ENCODE measurements at regions not wholly inside any gene's neighbourhood (a gene's known extent, or its start where the extent isn't known, plus 50 kb on each side); places are given as distances from the start of the nearest gene placed in this dataset.

- no peak for TF ChIP-seq CTCF (IDR thresholded peaks at IDR 0.05 in 4 of 5, conservative IDR thresholded peaks at IDR 0.05 in 1 of 5)
- no peak for TF ChIP-seq POLR2A (IDR thresholded peaks at IDR 0.05)
These were observed 208.4 kb downstream of the ANKRD60 start for GRCh38 chr20:58019850-58020625.
